Neural progenitor cell (in vitro differentiated cells): ENCODE measurements at regions not wholly inside any gene's neighbourhood (a gene's known extent, or its start where the extent isn't known, plus 50 kb on each side); places are given as distances from the start of the nearest gene placed in this dataset.

Source experiments
- CTCF ChIP-seq: fragments of 200-600 bp; sonication (generic); IDR thresholded peaks from 2 replicates; pipeline ENCODE4 v1.5.1; 2017; ENCODE audit warnings: antibody characterized with exemption, mild to moderate bottlenecking
- EZH2 ChIP-seq: fragments of 200-600 bp; sonication (generic); IDR thresholded peaks from 2 replicates; pipeline ENCODE4 v1.6.1; 2017; ENCODE audit warnings: antibody characterized with exemption, mild to moderate bottlenecking, moderate library complexity
- EZH2phosphoT487 ChIP-seq: fragments of 200-600 bp; sonication (generic); IDR thresholded peaks from 2 replicates; pipeline ENCODE4 v1.6.1; 2017; ENCODE audit warnings: antibody characterized with exemption

DNA sequence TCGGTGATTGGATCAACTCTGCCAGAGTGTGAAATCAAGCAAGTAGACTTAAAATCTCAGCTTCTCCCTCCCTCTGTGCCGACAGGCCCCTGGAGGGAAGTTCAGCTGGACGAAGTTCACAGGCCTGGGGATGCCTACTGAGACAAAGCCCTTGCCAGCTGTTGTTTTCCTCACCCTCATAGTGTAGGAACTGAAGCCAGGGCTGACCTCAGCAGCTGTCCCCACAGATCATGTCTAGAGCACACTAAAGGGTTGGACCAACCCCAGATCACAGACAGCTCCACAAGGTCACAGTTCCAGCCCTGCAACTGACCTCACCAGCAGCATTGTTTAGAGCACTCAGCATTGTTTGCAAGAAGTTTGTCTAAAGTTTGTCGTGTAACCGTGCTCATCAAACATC lies 261.9 kb upstream of the ECI2 start:
- TF ChIP-seq EZH2 = no peak
- no peak for TF ChIP-seq CTCF
- TF ChIP-seq EZH2phosphoT487 = no peak
